ENCODE measurements at regions not wholly inside any gene's neighbourhood (a gene's known extent, or its start where the extent isn't known, plus 50 kb on each side); places are given as distances from the start of the nearest gene placed in this dataset.

DNA sequence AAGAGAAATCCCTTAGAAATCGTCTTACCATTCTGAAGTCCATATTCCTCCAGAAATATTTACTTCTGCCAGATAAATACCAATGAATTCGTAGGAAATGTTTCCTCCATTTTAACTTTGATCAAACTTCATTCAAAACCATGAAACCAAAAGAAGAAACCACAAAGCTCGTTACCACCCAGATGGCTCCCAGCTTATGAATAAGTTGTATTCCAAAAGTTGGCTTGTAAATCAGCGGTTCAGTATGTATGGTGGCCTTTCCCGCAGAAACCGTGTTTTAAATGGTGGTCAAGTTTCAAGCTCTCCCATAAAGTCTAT, 73.6 kb upstream of the RIPOR2 start:
- no peak for DNase-seq (ENCODE audit: low spot score)
- intact Hi-C loops (cut with DNase I): no loop called here

DNA sequence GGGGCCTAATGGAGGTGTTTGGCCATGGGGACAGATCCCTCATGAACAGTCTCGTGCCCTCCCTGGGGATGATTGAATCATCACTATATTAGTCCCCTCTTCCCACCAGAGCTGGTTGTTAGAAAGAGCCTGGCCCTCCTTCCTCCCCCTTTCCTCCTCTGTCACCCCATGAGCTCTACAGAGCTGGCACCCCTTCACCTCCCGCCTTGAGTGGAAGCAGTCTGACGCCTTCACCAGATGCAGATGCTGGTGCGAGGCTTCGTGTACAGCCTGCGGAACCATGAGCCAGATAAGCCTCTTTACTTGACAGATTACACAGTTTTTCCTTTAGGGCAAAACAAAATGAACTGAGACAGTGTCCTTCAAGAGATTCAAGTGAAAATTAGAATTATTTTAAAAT, 74.4 kb upstream of the RIPOR2 start:
- intact Hi-C loops (cut with DNase I): no loop called here
- no peak for DNase-seq (ENCODE audit: low spot score)

DNA sequence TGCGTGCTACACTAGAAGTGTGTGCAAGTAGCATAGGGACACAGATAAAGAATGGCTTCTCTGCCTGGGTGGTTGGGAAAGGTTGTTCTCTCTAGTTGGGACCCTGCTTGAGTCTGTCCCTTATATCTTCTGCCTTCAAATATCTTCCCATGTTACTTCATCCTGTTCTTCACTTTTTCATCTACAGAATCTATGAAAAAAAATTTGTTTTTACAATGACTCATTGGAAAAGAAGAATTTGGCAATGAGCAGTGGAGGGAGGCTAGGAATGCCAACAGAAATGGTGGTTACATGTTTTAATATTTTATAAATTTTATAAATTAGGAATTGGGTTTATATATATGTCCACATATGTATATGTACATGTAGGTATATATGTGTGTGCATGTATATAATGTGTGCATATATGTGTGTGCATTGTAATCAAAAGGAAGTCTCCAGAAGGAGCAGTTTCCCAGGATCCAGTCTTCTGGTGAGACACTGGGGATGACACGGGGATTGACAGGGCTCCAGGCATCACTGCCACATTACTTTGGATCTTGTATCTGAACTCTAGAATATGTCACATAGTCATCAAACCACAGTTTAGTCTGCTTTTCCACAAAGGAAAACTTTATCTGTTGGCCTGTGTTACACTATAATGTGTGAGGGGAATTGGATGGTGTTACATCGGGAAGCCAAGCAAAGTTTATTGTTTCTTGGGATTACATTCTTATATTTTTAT, 75.3 kb upstream of the RIPOR2 start:
- DNase-seq (ENCODE audit: low spot score): no peak
- intact Hi-C loops (cut with DNase I): no loop called here

DNA sequence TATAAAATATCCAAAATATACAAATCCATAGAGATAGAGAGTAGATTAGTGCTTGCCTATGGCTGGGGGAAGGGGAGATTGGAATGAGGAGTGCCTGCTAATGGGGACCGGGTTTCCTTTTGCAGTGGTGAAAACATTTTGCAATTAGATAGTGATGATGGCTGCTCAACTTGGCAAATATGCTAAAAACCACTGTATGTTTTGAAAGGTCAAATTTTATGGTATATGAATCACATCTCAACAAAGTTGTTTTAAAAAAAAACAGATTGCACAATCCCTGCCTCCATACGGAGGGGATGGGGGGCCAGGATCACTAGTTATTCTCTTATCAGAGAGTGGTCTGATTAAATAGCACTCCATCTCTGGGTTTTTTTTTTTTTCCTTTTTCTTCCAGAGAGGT, 76.9 kb upstream of the RIPOR2 start:
- intact Hi-C loops (cut with DNase I): no loop called here
- DNase-seq (ENCODE audit: low spot score): no peak

DNA sequence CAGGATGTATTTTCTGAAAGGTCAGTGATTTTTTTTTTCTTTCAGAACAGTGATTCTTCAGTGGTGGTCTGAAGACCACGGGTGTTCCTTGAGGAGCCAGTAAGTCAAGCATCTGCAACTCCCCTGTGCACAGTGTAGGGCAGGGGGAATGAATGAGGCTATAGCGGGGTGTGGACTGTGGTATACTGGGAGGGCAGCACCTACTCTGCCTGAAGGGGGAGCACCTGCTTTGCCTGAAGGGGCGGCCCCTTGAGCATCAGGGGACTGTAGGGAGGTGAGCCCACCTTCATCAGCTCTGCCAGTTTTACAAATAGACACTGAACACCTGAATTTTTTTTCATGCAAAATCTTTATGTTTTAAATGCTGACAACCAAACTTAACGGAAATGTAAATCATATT, 77.5 kb upstream of the RIPOR2 start:
- DNase-seq (ENCODE audit: low spot score): no peak
- intact Hi-C loops (cut with DNase I): no loop called here

DNA sequence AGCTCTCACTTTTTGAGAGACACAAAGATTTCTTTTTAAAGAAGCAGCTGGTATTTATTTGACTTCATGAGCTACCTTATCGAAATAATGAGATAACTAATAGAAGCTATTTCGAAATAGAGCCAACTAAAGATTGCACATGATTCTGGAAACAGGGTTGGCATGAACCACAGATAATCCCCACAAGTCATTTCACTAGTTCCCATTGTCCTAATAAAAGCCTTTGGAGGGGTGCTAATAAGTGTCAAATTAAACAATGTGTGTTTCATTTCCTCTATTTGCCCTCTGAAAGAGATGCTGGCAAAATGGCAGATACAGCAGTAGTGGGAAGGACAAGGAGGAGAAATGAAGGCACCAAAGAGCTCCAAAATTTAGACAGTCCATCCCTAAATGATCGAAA, 78.6 kb upstream of the RIPOR2 start:
- intact Hi-C loops (cut with DNase I): no loop called here
- DNase-seq (ENCODE audit: low spot score): no peak

DNA sequence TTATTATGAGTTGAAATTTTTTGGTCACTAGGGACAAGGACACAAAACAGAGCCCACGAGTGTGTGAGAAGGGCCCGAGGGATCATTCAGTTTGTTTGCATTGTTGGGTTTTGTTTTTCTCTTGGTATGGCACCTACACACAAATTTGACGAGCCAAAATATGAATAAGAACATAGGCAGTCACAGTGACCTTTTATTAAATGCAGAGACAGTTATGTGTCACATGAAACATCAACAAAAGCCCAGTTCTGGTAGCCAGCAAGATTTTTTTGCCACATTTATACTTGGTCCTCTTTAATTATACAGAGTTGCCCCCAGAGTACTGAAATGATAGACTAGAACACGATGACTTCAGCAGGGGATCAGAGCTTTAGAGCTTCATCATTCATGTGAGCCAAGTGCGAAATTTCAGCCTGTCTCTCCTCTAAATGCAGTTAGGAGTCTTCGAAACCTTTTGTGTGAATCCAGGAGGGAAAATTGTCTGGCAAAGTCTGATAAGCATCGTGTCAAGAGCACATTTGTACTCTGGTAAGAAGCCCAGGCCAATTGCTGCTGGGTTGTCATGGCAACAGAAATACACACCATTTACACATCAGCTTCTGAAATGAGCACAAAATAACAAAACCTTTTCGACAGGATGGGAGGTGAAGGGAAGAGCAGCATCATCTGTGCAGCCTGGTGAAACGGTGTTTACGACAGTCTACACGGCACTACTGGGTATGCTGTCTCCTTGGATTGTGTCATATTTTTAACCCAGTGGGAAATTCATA, 79.2 kb upstream of the RIPOR2 start:
- no peak for DNase-seq (ENCODE audit: low spot score)
- intact Hi-C loops (cut with DNase I): no loop called here

DNA sequence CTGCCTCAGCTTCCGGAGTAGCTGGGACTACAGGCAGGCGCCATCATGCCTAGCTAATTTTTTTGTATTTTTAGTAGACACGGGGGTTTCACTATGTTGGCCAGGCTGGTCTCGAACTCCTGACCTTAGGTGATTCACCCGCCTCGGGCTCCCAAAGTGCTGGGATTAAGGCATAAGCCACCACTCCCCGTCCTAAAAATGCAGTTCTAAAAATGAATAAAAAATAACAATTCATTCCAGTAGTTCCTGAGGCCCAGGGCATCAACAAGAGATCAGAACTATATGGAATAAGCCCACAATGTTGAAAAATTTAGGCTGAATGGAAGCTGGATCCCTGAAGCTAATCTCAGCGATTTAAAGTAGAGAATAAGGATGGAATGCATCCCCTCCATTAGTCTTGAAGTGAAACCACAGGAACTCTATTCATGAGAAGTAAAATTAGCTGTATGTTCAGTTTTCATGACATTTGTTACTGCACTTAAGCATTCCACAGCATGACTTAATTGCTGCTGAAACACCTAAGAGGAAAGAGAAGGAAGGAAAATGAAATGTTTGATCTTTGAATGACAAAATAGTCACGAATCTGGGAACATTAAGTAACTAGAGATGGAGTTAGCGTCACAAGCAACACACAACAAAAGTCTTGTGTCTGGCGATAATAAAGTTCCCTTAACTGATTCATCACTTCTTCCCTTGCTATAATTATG, 80.4 kb upstream of the RIPOR2 start:
- intact Hi-C loops (cut with DNase I): no loop called here
- DNase-seq (ENCODE audit: low spot score): no peak

DNA sequence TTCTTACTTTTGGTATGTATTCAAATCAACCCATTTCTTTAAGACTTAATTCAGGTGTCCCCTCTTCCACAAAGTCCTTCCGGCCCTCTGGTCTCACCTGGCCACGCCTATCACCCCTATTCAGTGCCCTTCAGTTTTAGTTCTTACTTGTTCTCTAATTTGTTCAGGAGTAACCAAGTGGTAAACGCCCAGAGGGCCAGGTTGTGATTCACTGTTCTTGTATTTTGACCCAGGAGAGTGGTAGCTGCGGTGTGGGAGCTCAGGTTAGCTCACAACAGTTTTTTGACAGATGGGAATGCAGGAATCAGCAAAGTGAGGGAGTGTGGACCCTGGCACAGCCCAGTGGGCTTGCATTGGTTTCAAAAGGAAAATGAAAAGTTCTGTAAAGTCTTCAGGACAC, 81.7 kb upstream of the RIPOR2 start:
- no peak for DNase-seq (ENCODE audit: low spot score)
- intact Hi-C loops (cut with DNase I): no loop called here

DNA sequence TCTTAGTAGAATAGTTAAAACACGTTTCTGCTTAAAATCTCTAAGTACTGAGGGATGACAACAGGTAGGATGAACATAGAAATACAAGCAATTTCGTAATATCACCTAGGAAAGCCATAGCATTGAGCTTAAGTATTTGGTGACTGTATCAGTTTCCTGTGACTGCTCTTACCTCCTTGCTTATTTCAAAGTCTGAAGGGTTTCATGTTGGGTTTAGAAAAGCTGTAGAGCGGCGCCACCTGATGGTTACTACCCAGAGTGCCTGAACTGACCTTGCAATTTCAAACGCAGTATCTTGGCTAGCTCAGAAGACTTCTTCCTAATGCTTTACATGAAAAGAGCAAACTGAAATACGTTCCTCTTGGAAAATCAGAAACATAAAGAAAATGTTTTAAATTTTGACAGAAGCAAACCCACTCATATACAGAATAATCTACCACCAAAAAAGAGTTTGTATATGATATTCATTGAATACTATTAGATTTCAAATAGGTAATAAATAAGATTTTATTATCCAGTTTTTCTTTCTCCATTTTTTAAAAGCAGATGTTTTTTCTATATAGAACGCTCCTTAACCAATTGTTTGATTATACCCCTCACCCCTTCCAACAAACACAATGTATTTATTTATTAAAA, 82.3 kb upstream of the RIPOR2 start:
- DNase-seq (ENCODE audit: low spot score): peak; percentile 88
- intact Hi-C loops (cut with DNase I): no loop called here

DNA sequence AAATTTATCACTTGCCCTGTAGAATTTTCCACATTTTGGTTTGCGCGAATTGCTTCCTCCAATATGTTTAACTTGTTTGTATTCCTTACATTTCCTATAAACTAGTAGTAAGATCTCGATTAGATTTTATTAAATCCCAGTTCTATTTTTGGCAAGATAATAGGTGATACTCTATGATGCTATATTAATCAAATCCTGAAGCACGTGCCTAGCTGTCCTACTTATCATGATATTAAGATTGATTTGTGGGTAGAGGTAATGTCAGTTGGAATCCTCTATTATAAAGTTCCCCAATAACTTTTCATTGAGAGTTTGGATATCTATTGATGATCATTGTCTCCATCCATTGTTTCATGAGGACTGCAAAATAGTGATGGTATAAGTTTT, 82.8 kb upstream of the RIPOR2 start:
- intact Hi-C loops (cut with DNase I): no loop called here
- DNase-seq (ENCODE audit: low spot score): no peak

DNA sequence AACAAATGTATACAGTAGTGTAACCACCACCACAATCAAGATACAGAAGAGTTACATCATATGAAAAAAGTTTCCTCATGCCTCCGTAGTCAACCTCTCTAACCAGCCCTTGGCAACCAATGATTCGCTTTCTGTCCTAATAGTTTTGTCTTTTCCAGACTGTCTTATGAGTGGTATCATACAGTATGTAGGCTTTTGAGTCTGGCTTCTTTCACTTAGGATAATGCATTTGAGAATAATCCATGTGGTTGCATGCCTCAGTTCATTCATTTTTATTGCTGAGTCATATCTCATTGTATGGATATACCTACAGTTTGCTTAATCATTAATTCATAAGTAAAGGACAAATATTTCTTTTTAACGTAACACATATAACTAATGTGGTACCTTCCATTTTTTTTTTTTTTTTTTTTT, 86.4 kb upstream of the RIPOR2 start:
- DNase-seq (ENCODE audit: low spot score): no peak
- intact Hi-C loops (cut with DNase I): no loop called here

DNA sequence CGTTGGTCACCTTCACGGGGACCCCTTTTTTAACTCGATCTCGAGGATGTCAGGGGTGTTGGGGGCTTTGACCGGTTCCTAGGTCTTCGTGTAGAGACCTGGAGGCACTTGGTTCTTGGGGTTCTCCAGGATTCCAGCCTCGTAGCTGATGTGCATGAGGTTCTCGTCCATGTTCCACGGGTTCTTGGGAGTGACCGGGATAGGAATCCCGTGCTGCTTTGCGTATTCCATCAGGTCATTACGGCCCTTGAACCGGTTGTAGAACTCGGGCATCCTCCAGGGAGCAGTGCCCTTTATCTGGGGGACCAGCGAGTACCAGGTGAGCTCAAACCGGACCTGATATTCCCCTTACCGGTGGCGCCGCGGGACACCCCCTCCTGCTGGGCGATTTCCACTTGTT, 88.0 kb upstream of the RIPOR2 start:
- intact Hi-C loops (cut with DNase I): no loop called here
- DNase-seq (ENCODE audit: low spot score): no peak

DNA sequence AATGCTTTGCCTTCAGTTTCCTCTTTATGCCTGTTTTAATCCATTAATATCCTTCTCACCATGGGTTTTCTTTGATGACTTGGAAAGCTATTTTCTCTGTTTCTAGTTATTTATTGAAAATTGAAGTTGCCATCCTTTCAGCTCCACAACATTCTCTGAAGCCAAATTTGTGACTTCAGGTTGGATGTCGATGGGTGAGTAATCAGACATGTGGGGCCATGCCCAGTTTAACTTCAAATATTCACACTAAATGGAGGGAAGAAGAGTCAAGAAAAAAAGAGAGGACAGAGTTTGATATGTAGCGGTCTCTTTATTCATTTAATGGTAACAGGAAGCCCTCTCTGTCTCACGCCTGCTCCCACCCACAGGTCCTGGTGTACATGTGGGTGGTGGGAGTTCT, 89.1 kb upstream of the RIPOR2 start:
- intact Hi-C loops (cut with DNase I): no loop called here
- DNase-seq (ENCODE audit: low spot score): no peak

DNA sequence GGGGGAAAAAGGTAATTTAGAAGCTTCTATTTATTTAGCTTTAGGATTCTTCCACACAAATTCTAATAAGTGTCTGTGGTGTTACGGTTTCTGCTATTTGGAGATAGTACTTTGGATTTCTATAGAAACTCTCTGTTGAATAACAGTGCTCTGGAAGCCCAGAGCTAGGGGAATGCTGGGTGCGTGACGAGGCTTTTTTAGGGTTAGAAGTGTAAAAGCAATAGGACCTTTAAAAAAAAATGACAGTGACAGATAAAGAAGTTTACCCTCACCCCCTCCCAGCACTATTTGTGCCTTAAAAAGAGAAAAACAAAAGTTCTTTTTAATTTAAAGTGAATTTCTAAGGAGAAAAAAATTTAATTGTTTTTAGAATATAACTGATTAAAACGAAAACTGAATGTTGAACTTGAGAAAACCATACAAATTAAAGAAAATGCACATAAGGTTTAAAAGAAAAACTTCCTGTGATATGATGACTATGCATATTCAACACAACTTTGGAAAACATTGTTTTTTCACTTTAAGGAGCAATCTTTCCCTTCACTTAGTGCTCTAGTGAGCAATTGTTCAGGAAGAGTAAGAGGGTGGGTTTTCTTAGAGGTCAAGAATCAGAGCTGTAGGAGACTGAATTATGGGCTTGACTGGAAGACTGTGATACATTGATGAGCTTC, 89.6 kb upstream of the RIPOR2 start:
- intact Hi-C loops (cut with DNase I): no loop called here
- DNase-seq (ENCODE audit: low spot score): no peak

DNA sequence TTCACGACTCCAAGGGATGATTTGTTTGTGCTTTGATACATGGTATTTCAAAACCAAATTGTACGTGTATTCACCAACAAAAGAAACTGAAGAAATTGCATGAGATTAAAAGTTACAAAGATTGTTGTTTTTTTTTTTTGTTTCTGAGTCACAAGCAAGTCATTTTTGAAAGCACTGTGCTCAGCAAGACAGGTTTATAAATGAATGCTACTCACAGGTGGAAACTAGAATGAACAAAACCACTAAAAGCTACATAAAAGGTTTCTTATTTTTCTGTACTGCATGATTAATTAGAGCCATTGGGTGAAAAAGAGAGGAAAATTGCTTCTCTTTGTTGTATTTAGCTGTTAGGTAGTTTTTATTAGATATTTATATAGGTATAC, 90.2 kb upstream of the RIPOR2 start:
- no peak for DNase-seq (ENCODE audit: low spot score)
- intact Hi-C loops (cut with DNase I): no loop called here

DNA sequence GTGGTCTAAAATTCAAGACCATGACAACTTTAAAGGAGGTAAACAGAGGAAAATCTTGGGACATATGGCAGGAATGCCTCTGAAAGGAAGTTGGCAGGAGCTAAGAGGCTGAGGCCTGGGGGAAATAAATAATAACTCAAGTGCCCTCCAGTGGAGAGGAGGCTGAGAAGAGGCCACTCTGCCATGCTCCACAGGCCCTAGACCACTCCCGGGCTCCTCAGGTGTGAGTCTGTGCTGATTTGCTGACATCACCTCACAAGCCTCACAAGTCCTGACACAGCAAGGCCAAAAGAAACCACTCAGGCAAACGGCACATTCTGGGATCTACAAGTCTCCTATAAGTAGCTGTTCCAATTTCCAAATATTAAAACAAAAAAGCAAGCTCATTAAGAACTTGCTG, 91.0 kb upstream of the RIPOR2 start:
- intact Hi-C loops (cut with DNase I): no loop called here
- no peak for DNase-seq (ENCODE audit: low spot score)

DNA sequence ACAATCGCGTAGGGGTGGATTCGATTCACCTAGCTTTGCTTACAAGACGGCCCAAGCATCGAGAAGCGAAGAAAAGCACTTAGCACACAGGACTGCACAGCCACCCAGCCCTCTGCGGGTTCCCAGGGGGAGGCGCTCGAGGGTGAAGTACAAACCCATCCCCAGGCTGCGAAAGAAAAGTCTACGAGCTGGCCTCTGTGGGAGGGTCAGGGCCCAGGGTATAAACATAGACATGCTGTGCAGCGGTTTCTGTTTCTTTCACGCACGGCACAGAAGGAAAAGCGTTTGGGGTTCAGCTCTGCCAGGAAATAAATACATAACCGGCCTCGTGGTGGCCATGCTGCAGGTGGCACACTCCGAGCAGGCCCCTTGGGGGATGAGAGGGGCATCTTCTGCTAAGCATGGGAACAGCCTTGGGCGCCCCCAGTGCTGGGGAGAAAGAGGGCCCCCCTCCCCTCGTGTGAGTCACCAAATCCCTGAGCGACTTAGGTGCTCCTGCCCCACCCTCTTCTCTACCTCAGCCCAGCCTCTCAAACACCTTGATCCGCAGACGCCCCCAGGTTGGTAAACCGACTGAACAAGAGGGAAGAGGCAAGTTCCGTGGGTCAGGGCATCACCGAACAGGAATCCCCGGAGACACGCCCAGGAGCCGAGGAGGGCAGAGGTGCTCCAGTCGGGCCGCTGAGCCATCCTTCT, 91.6 kb upstream of the RIPOR2 start:
- DNase-seq (ENCODE audit: low spot score): no peak
- intact Hi-C loops (cut with DNase I): no loop called here

DNA sequence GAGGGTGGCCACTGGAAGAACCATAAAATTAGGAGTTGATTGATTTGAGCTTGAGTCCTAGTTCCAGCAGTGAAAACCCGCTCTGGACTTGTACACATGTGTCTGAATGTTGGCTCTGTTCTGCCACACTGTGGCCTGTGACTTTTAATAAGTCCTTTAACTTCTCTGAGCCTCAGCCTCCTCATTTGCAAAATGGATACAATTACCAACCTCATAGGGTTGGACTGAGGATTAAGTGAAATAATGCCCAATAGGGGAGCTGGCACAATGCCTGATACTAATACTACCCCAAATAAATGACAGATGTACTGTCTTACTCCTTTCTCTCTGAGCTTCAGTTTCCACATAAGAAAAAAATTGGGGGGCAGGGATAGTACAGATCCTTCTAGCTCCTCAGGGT, 92.6 kb upstream of the RIPOR2 start:
- intact Hi-C loops (cut with DNase I): no loop called here

More for the DNA sequence above, 92.6 kb upstream of the RIPOR2 start:
- DNase-seq (ENCODE audit: low spot score): no peak
